ENCODE measurements at regions not wholly inside any gene's neighbourhood (a gene's known extent, or its start where the extent isn't known, plus 50 kb on each side); places are given as distances from the start of the nearest gene placed in this dataset.

- TF ChIP-seq CREB3 (tag; conservative IDR thresholded peaks at IDR 0.05; ENCODE audit: low read depth), result no peak
- no peak for TF ChIP-seq MCM5 (IDR thresholded peaks at IDR 0.05; ENCODE audit: low read depth)
- 0 out of 2 replicates have a peak, but pooled peaks have one; percentile 29 for TF ChIP-seq MECOM (CRISPR knock-in tag; IDR thresholded peaks at IDR 0.05)
- no peak for TF ChIP-seq YY1 (IDR thresholded peaks at IDR 0.05; ENCODE audit: borderline replicate concordance in 1 of 3, control insufficient read depth in 1 of 3, extremely low read depth in 1 of 3, insufficient read depth in 3 of 3, insufficient read length in 1 of 3, insufficient replicate concordance in 2 of 3, low read depth in 1 of 3, low read length in 2 of 3)
- TF ChIP-seq ZNF57 (CRISPR knock-in tag; IDR thresholded peaks at IDR 0.05), result no peak
- TF ChIP-seq TCF3 (CRISPR knock-in tag; IDR thresholded peaks at IDR 0.05), result peak; percentile 37
- TF ChIP-seq ATF3 (IDR thresholded peaks at IDR 0.05), result peak; percentile 85
- TF ChIP-seq ATF3 (CRISPR knock-in tag; conservative IDR thresholded peaks at IDR 0.05), result no peak
- 0 out of 2 replicates have a peak, but pooled peaks have one; percentile 52 for TF ChIP-seq DPF2 (IDR thresholded peaks at IDR 0.05)
- TF ChIP-seq CTBP1 (IDR thresholded peaks at IDR 0.05; ENCODE audit: borderline replicate concordance), result peak; percentile 61; the same call in 1 of the 2 replicates
- no peak for TF ChIP-seq GTF3C2 (IDR thresholded peaks at IDR 0.05; ENCODE audit: borderline replicate concordance, extremely low read depth, insufficient read length)
- no peak for TF ChIP-seq ZNF318 (IDR thresholded peaks at IDR 0.05; ENCODE audit: borderline replicate concordance in 1 of 2, low read depth in 1 of 2)
- no peak for TF ChIP-seq SMAD3 (CRISPR knock-in tag; conservative IDR thresholded peaks at IDR 0.05)
- no peak for TF ChIP-seq CBFB (CRISPR knock-in tag; IDR thresholded peaks at IDR 0.05)
- peak; percentile 75 for TF ChIP-seq ARID1B (IDR thresholded peaks at IDR 0.05)
These were observed 60.0 kb upstream of the FOXE1 start (continued) for GRCh38 chr9:97793067-97793466.
